H1 (cell line): ENCODE measurements at regions not wholly inside any gene's neighbourhood (a gene's known extent, or its start where the extent isn't known, plus 50 kb on each side); places are given as distances from the start of the nearest gene placed in this dataset.

Source experiments
- CTCF ChIA-PET: fragments of 300-600 bp; sonication (Branson Sonifier 250); formaldehyde crosslinking; loops from one replicate; lab custom pipeline; 2021; ENCODE audit not compliant: partially characterized antibody; lab: Charles Lee
- POLR2A ChIA-PET: fragments of 300-600 bp; sonication (Branson Sonifier 250); formaldehyde crosslinking; loops from one replicate; lab custom pipeline; 2021; ENCODE audit warnings: inconsistent platforms; ENCODE audit not compliant: partially characterized antibody; lab: Charles Lee
- DNase-seq, 2 experiments: peaks; one replicate each; pipeline versions ENCODE4 v3.0.0 to v3.0.0-alpha.2; 2010 to 2022; ENCODE audit warnings: low spot score in 2 of 2, low read depth in 1 of 2, mixed read lengths in 1 of 2
- FAIRE-seq: peaks from 2 replicates; lab custom pipeline; 2011; peaks lifted over from hg19 to GRCh38; lab: Jason Lieb, UNC
- H2AFZ ChIP-seq: 2 replicates; pipeline ENCODE4 v1.8.1; 2012; ENCODE audit warnings: low read length, inconsistent platforms
- H2AK5ac ChIP-seq: 2 replicates; pipeline ENCODE4 v1.6.1; 2013; ENCODE audit warnings: low read depth, low read length
- H2BK120ac ChIP-seq: replicated peaks from 2 replicates; pipeline ENCODE3; 2013; ENCODE audit warnings: low read depth, low read length, inconsistent platforms
- H2BK12ac ChIP-seq: 2 replicates; pipeline ENCODE4 v1.6.1; 2013; ENCODE audit warnings: low read depth, low read length
- H2BK15ac ChIP-seq: 2 replicates; pipeline ENCODE4 v1.6.1; 2013; ENCODE audit warnings: low read length
- H2BK20ac ChIP-seq: 2 replicates; pipeline ENCODE4 v1.6.1; 2013; ENCODE audit warnings: low read length
- H2BK5ac ChIP-seq: 2 replicates; pipeline ENCODE4 v1.6.1; 2013; ENCODE audit warnings: low read depth, low read length
- H3K14ac ChIP-seq: 2 replicates; pipeline ENCODE4 v1.6.1; 2013; ENCODE audit warnings: inconsistent platforms; ENCODE audit not compliant: insufficient read length
- H3K18ac ChIP-seq: 2 replicates; pipeline ENCODE4 v1.6.1; 2013; ENCODE audit warnings: low read length; ENCODE audit errors: extremely low read depth
- H3K23ac ChIP-seq: 2 replicates; pipeline ENCODE4 v1.6.1; 2013; ENCODE audit warnings: inconsistent platforms; ENCODE audit not compliant: insufficient read length
- H3K23me2 ChIP-seq: 2 replicates; pipeline ENCODE4 v1.6.1; 2013; ENCODE audit warnings: low read depth, low read length
- H3K27ac ChIP-seq: 2 replicates; pipeline ENCODE4 v1.6.1; 2011; ENCODE audit warnings: low read depth, low read length, inconsistent platforms
- H3K27me3 ChIP-seq, 4 experiments: replicated peaks in 1 of 4; 1 replicate in 1 of 4; 2 replicates in 3 of 4; pipeline versions ENCODE4 v1.6.1 to v1.8.1; 2011 to 2013; ENCODE audit warnings: low read length in 3 of 4, mild to moderate bottlenecking in 3 of 4, inconsistent platforms in 2 of 4, mixed read lengths in 2 of 4, moderate library complexity in 1 of 4; ENCODE audit not compliant: control insufficient read depth in 3 of 4, insufficient read depth in 3 of 4; ENCODE audit errors: extremely low read depth in 1 of 4
- H3K36me3 ChIP-seq, 4 experiments: 2 replicates each; pipeline versions ENCODE4 v1.6.1 to v1.8.1; 2011 to 2013; ENCODE audit warnings: mild to moderate bottlenecking in 4 of 4, low read length in 3 of 4, moderate library complexity in 2 of 4, control low read depth in 1 of 4, inconsistent platforms in 1 of 4; ENCODE audit not compliant: insufficient read depth in 4 of 4, control insufficient read depth in 2 of 4
- H3K4ac ChIP-seq: replicated peaks from 2 replicates; pipeline ENCODE3; 2013; ENCODE audit warnings: low read length, low read depth, mixed read lengths, inconsistent platforms; ENCODE audit not compliant: insufficient read length
- H3K4me1 ChIP-seq, 4 experiments: replicated peaks in 1 of 4; 1 replicate in 1 of 4; 2 replicates in 3 of 4; pipeline versions ENCODE4 v1.6.1 to v1.8.1; 2011 to 2013; ENCODE audit warnings: low read length in 3 of 4, inconsistent platforms in 2 of 4, mixed read lengths in 1 of 4; ENCODE audit not compliant: insufficient read depth in 4 of 4, control insufficient read depth in 3 of 4
- H3K4me2 ChIP-seq, 2 experiments: 2 replicates each; pipeline versions ENCODE4 v1.6.1 to v1.8.1; 2011 to 2013; ENCODE audit warnings: low read depth in 2 of 2, low read length in 2 of 2, control low read depth in 1 of 2, inconsistent platforms in 1 of 2, mild to moderate bottlenecking in 1 of 2; ENCODE audit not compliant: insufficient read depth in 1 of 2
- H3K4me3 ChIP-seq, 4 experiments: fragments of 200-600, 300-600 bp in 1 of 4; sonication (generic), shearing (Covaris generic), sonication (Bioruptor Twin) in 1 of 4; 2 replicates each; pipeline versions ENCODE4 v1.5.1 to v1.8.1; 2011 to 2016; ENCODE audit warnings: low read length in 4 of 4, low read depth in 3 of 4, control low read depth in 2 of 4, inconsistent platforms in 2 of 4, mild to moderate bottlenecking in 2 of 4, mixed read lengths in 1 of 4, moderate library complexity in 1 of 4; ENCODE audit not compliant: insufficient read depth in 2 of 4; ENCODE audit errors: extremely low read depth in 1 of 4
- H3K56ac ChIP-seq: replicated peaks from 2 replicates; pipeline ENCODE3; 2013; ENCODE audit warnings: low read depth, mild to moderate bottlenecking, mixed read lengths, low read length, inconsistent platforms; ENCODE audit not compliant: insufficient read length
- H3K79me1 ChIP-seq: 2 replicates; pipeline ENCODE4 v1.6.1; 2013; ENCODE audit warnings: low read depth, low read length, control low read depth
- H3K79me2 ChIP-seq, 2 experiments: 2 replicates each; pipeline versions ENCODE4 v1.6.1 to v1.8.1; 2012 to 2013; ENCODE audit warnings: low read length in 2 of 2, mild to moderate bottlenecking in 2 of 2, inconsistent platforms in 1 of 2; ENCODE audit not compliant: insufficient read depth in 2 of 2, control insufficient read depth in 1 of 2
- H3K9ac ChIP-seq, 4 experiments: replicated peaks in 1 of 4; 1 replicate in 1 of 4; 2 replicates in 3 of 4; pipeline versions ENCODE4 v1.6.1 to v1.8.1; 2011 to 2013; ENCODE audit warnings: low read depth in 3 of 4, low read length in 3 of 4, control low read depth in 2 of 4, mild to moderate bottlenecking in 2 of 4, moderate library complexity in 2 of 4, inconsistent platforms in 1 of 4; ENCODE audit errors: extremely low read depth in 1 of 4
- H3K9me3 ChIP-seq, 2 experiments: 2 replicates each; pipeline versions ENCODE4 v1.6.1 to v1.8.1; 2012 to 2013; ENCODE audit warnings: mild to moderate bottlenecking in 2 of 2, moderate library complexity in 2 of 2, control low read depth in 1 of 2, inconsistent platforms in 1 of 2, low read depth in 1 of 2, low read length in 1 of 2, mixed read lengths in 1 of 2; ENCODE audit not compliant: insufficient read depth in 2 of 2
- H4K20me1 ChIP-seq, 2 experiments: replicated peaks in 1 of 2; 2 replicates each; pipeline versions ENCODE3 to v1.8.1; 2011 to 2013; ENCODE audit warnings: inconsistent platforms in 2 of 2, low read length in 2 of 2, mild to moderate bottlenecking in 1 of 2; ENCODE audit not compliant: insufficient read depth in 2 of 2, control insufficient read depth in 1 of 2
- H4K5ac ChIP-seq: 2 replicates; pipeline ENCODE4 v1.6.1; 2013; ENCODE audit warnings: low read length, low read depth, mixed read lengths, inconsistent platforms; ENCODE audit not compliant: insufficient read length
- H4K8ac ChIP-seq: 2 replicates; pipeline ENCODE4 v1.8.0; 2013; ENCODE audit warnings: mild to moderate bottlenecking, moderate library complexity, low read length, inconsistent platforms; ENCODE audit not compliant: insufficient read depth; ENCODE audit errors: extremely low read depth
- H4K91ac ChIP-seq: replicated peaks from 2 replicates; pipeline ENCODE3; 2013; ENCODE audit warnings: low read length, mixed read lengths, inconsistent platforms; ENCODE audit not compliant: insufficient read length
- FOSL1 ChIP-seq: IDR thresholded peaks from 2 replicates; pipeline ENCODE4 v1.6.1; 2011; ENCODE audit warnings: mild to moderate bottlenecking, low read depth, low read length, moderate library complexity; ENCODE audit not compliant: insufficient read depth
- HDAC2 ChIP-seq, 2 experiments: fragments of 300-600 bp in 1 of 2; sonication (generic) in 1 of 2; IDR thresholded peaks; 2 replicates each; pipeline ENCODE4 v1.6.1; 2011 to 2012; ENCODE audit warnings: low read depth in 2 of 2, low read length in 2 of 2, mild to moderate bottlenecking in 2 of 2, moderate library complexity in 2 of 2, borderline replicate concordance in 1 of 2, inconsistent platforms in 1 of 2
- JUN ChIP-seq: IDR thresholded peaks from 2 replicates; pipeline ENCODE4 v1.6.1; 2011; ENCODE audit warnings: low read depth, mild to moderate bottlenecking, improper control_type of control experiment, low read length
- JUND ChIP-seq: IDR thresholded peaks from 2 replicates; pipeline ENCODE4 v1.6.1; 2011; ENCODE audit warnings: mild to moderate bottlenecking, improper control_type of control experiment, low read length
- KDM5A ChIP-seq: fragments of 200-600 bp; IDR thresholded peaks from 2 replicates; pipeline ENCODE4 v1.7.1; 2012; ENCODE audit warnings: mild to moderate bottlenecking, low read length, inconsistent platforms, mixed read lengths
- MAFK ChIP-seq: IDR thresholded peaks from 2 replicates; pipeline ENCODE4 v1.6.1; 2012; ENCODE audit warnings: low read depth, mild to moderate bottlenecking, improper control_type of control experiment, low read length
- NANOG ChIP-seq: IDR thresholded peaks from 2 replicates; pipeline ENCODE4 v1.6.1; 2011; ENCODE audit warnings: low read length, low read depth, mild to moderate bottlenecking, inconsistent platforms; ENCODE audit not compliant: insufficient read depth, poor library complexity, severe bottlenecking
- POLR2A ChIP-seq, 2 experiments: IDR thresholded peaks; 1 replicate in 1 of 2; 2 replicates in 1 of 2; pipeline ENCODE4 v1.6.1; 2011; ENCODE audit warnings: low read depth in 2 of 2, low read length in 2 of 2, mild to moderate bottlenecking in 2 of 2; ENCODE audit errors: control extremely low read depth in 1 of 2
- SIX5 ChIP-seq: IDR thresholded peaks from 2 replicates; pipeline ENCODE4 v1.6.1; 2011; ENCODE audit warnings: mild to moderate bottlenecking, low read depth, low read length
- WGBS, 2 experiments: shearing (Covaris generic) in 1 of 2; methylation state at CpG; one replicate each; pipeline versions ENCODE4 v1.1.6 to v1.1.7; 2013 to 2015; ENCODE audit warnings: low lambda C conversion rate in 2 of 2, mixed read lengths in 2 of 2, inconsistent platforms in 1 of 2, low coverage in 1 of 2, missing lambda C conversion rate in 1 of 2; ENCODE audit not compliant: insufficient replicate concordance in 2 of 2, insufficient coverage in 1 of 2, insufficient read length in 1 of 2; ENCODE audit errors: extremely low coverage in 1 of 2, missing lambda C conversion rate in 1 of 2; 5-methylcytosine and 5-hydroxymethylcytosine counted together
- TF ChIP-seq, protein P1 (sequence below), 3 experiments: IDR thresholded peaks; 1 replicate in 2 of 3; 2 replicates in 1 of 3; pipeline versions ENCODE4 v1.5.1 to v1.6.1; 2011; ENCODE audit warnings: low read length in 3 of 3, mild to moderate bottlenecking in 3 of 3, inconsistent platforms in 2 of 3, low read depth in 1 of 3, moderate library complexity in 1 of 3; ENCODE audit not compliant: insufficient read depth in 1 of 3; ENCODE audit errors: control extremely low read depth in 1 of 3

- Histone ChIP-seq H2BK5ac (no peak overlapping the region), H3K4me3 (no peak overlapping the region), H3K9ac (no peak overlapping the region), H3K4me2 (no peak overlapping the region), H3K27ac (no peak overlapping the region), H3K4me1 (no peaks in the 10 kb centered on the region; a peak in 1 of 7 replicates), H4K8ac (no peak overlapping the region), H3K18ac (no peak overlapping the region), H3K23me2 (no peaks in the 10 kb centered on the region), H3K36me3 (no peaks in the 10 kb centered on the region), H4K91ac (no peak overlapping the region), H2AK5ac (no peak overlapping the region), H3K79me2 (no peaks in the 10 kb centered on the region), H3K4ac (no peak overlapping the region), H2AFZ (peak overlapping the region; percentile 51; the same call in 1 of the 2 replicates), H2BK15ac (no peak overlapping the region), H3K27me3 (no peaks in the 10 kb centered on the region), H3K79me1 (no peaks in the 10 kb centered on the region), H3K14ac (no peak overlapping the region), H2BK12ac (no peak overlapping the region), H3K23ac (no peak overlapping the region), H2BK120ac (no peak overlapping the region), H4K5ac (no peak overlapping the region), H3K9me3 (no peaks in the 10 kb centered on the region), H4K20me1 (no peaks in the 10 kb centered on the region), H3K56ac (no peak overlapping the region), H2BK20ac (no peak overlapping the region)
- 89 to 100% methylated on average over 2 to 9 of the region's 9 CpGs for WGBS, 2 experiments
- ChIA-PET CTCF (no interaction called here), POLR2A (no interaction called here)
- FAIRE-seq (no peak), DNase-seq (no peak)
- TF ChIP-seq MAFK (no peak), HDAC2 (IDR thresholded peaks at IDR 0.05; ENCODE audit: borderline replicate concordance in 1 of 2, low read depth in 2 of 2, low read length in 2 of 2) (no peak), JUND (no peak), SIX5 (no peak), JUN (no peak), NANOG (no peak), POLR2A (IDR thresholded peaks at IDR 0.05; ENCODE audit: control extremely low read depth in 1 of 2, low read depth in 2 of 2, low read length in 2 of 2) (no peak), KDM5A (no peak), FOSL1 (no peak)
- TF ChIP-seq, protein P1, sequence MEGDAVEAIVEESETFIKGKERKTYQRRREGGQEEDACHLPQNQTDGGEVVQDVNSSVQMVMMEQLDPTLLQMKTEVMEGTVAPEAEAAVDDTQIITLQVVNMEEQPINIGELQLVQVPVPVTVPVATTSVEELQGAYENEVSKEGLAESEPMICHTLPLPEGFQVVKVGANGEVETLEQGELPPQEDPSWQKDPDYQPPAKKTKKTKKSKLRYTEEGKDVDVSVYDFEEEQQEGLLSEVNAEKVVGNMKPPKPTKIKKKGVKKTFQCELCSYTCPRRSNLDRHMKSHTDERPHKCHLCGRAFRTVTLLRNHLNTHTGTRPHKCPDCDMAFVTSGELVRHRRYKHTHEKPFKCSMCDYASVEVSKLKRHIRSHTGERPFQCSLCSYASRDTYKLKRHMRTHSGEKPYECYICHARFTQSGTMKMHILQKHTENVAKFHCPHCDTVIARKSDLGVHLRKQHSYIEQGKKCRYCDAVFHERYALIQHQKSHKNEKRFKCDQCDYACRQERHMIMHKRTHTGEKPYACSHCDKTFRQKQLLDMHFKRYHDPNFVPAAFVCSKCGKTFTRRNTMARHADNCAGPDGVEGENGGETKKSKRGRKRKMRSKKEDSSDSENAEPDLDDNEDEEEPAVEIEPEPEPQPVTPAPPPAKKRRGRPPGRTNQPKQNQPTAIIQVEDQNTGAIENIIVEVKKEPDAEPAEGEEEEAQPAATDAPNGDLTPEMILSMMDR (IDR thresholded peaks at IDR 0.05; ENCODE audit: control extremely low read depth in 1 of 3, insufficient read depth in 1 of 3, low read depth in 1 of 3, low read length in 3 of 3) = no peak
These were observed 277.7 kb downstream of the ADGB start for GRCh38 chr6:146876271-146877151.
